ENCODE measurements at regions not wholly inside any gene's neighbourhood (a gene's known extent, or its start where the extent isn't known, plus 50 kb on each side); places are given as distances from the start of the nearest gene placed in this dataset.

GRCh38 chr10:108404155-108404554, 1239.6 kb upstream of the SORCS1 start:
- TF ChIP-seq CTCF (conservative IDR thresholded peaks at IDR 0.05 in 1 of 2, IDR thresholded peaks at IDR 0.05 in 1 of 2; ENCODE audit: low read depth in 1 of 2, low read length in 2 of 2): no peak
- TF ChIP-seq EZH2 (IDR thresholded peaks at IDR 0.05; ENCODE audit: low read length, missing control alignments): no peak

Measured in fibroblast of lung (primary cell).